HCT116 (cell line): ENCODE measurements at regions not wholly inside any gene's neighbourhood (a gene's known extent, or its start where the extent isn't known, plus 50 kb on each side); places are given as distances from the start of the nearest gene placed in this dataset.

Source experiments
- ATAC-seq: fragments of 200-7000 bp; cut with Tn5 transposase; 2 replicates; pipeline ENCODE4 v1.9.1; 2020; ENCODE audit warnings: mild to moderate bottlenecking, moderate library complexity
- BruUV-seq: library from RNA; stranded (reverse); fragments of 400-500 nt; replicated peaks from 2 replicates; lab custom pipeline; 2021; lab: Mats Ljungman, UMichigan
- CTCF ChIA-PET: fragments of 300-600 bp; sonication (Branson Sonifier 250); formaldehyde crosslinking; loops from one replicate; lab custom pipeline; 2021; ENCODE audit warnings: antibody characterized with exemption; lab: Charles Lee
- POLR2A ChIA-PET: fragments of 300-600, 350-600 bp; sonication (Branson Sonifier 250); formaldehyde crosslinking; loops from one replicate; lab custom pipeline; 2021; ENCODE audit warnings: antibody characterized with exemption; lab: Charles Lee
- RAD21 ChIA-PET, 2 experiments: fragments of 300-600 bp; sonication (Branson Sonifier 250); formaldehyde crosslinking; loops; one replicate each; lab custom pipeline; 2023; ENCODE audit warnings: low total read pairs in 2 of 2; ENCODE audit not compliant: uncharacterized antibody in 2 of 2, unreplicated experiment in 2 of 2, low non-redundant PET in 1 of 2; lab: Charles Lee
- DNase-seq: peaks from one replicate; pipeline ENCODE4 v3.0.0-alpha.2; 2010; ENCODE audit warnings: low read depth, low spot score
- H2AFZ ChIP-seq: fragments of 200-600 bp; shearing (Covaris generic), sonication (generic); 2 replicates; pipeline ENCODE4 v1.6.1; 2017; ENCODE audit warnings: low read depth, mixed run types, mixed read lengths, antibody characterized with exemption, low read length; ENCODE audit not compliant: poor library complexity, severe bottlenecking
- H3K27ac ChIP-seq: 2 replicates; pipeline ENCODE4 v1.5.1; 2012; ENCODE audit warnings: low read depth, low read length
- H3K27me3 ChIP-seq: fragments of 200-600 bp; sonication (generic); 2 replicates; pipeline ENCODE4 v1.6.1; 2016; ENCODE audit warnings: mixed run types, low read length, mixed read lengths; ENCODE audit not compliant: insufficient read depth
- H3K36me3 ChIP-seq, 2 experiments: fragments of 200-500 bp in 1 of 2; fragments of 200-600 bp in 1 of 2; sonication (Bioruptor generic) in 1 of 2; sonication (generic) in 1 of 2; 2 replicates each; pipeline versions ENCODE4 v1.5.1 to v1.6.1; 2014 to 2016; ENCODE audit warnings: low read length in 2 of 2, inconsistent platforms in 1 of 2, mixed read lengths in 1 of 2, mixed run types in 1 of 2; ENCODE audit not compliant: insufficient read depth in 2 of 2, control insufficient read depth in 1 of 2
- H3K4me1 ChIP-seq, 2 experiments: fragments of 200-600 bp in 1 of 2; sonication (generic) in 1 of 2; 2 replicates each; pipeline versions ENCODE4 v1.5.1 to v1.6.1; 2012 to 2017; ENCODE audit warnings: low read length in 2 of 2, inconsistent platforms in 1 of 2, mild to moderate bottlenecking in 1 of 2, mixed read lengths in 1 of 2, mixed run types in 1 of 2, moderate library complexity in 1 of 2; ENCODE audit not compliant: insufficient read depth in 2 of 2, control insufficient read depth in 1 of 2
- H3K4me2 ChIP-seq: fragments of 200-600 bp; sonication (generic); 2 replicates; pipeline ENCODE4 v1.6.1; 2017; ENCODE audit warnings: mixed run types, low read length, mixed read lengths
- H3K4me3 ChIP-seq, 2 experiments: fragments of 200-600 bp in 1 of 2; sonication (generic) in 1 of 2; replicated peaks in 1 of 2; 2 replicates each; pipeline ENCODE4 v1.5.1; 2011 to 2016; ENCODE audit warnings: low read length in 2 of 2, control low read depth in 1 of 2, low read depth in 1 of 2, mild to moderate bottlenecking in 1 of 2, mixed read lengths in 1 of 2, mixed run types in 1 of 2
- H3K79me2 ChIP-seq: fragments of 200-600 bp; sonication (generic); 2 replicates; pipeline ENCODE4 v1.6.1; 2017; ENCODE audit warnings: mild to moderate bottlenecking, mixed run types, low read length, moderate library complexity, mixed read lengths; ENCODE audit not compliant: insufficient read depth
- H3K9ac ChIP-seq: fragments of 200-600 bp; sonication (generic); 2 replicates; pipeline ENCODE4 v1.6.1; 2016; ENCODE audit warnings: low read length, mixed read lengths
- H3K9me2 ChIP-seq: fragments of 200-600 bp; sonication (generic), shearing (Covaris generic); 2 replicates; pipeline ENCODE4 v1.6.1; 2017; ENCODE audit warnings: mixed run types, mild to moderate bottlenecking, moderate library complexity; ENCODE audit not compliant: insufficient read depth
- H3K9me3 ChIP-seq, 2 experiments: fragments of 200-500 bp in 1 of 2; fragments of 200-600 bp in 1 of 2; sonication (Bioruptor generic) in 1 of 2; sonication (generic) in 1 of 2; 2 replicates each; pipeline ENCODE4 v1.6.1; 2014 to 2017; ENCODE audit warnings: low read length in 2 of 2, mixed read lengths in 2 of 2, inconsistent platforms in 1 of 2, low read depth in 1 of 2, mild to moderate bottlenecking in 1 of 2, mixed run types in 1 of 2, moderate library complexity in 1 of 2; ENCODE audit not compliant: control insufficient read depth in 1 of 2, insufficient read depth in 1 of 2
- H4K20me1 ChIP-seq: fragments of 200-600 bp; sonication (generic), shearing (Covaris generic); 2 replicates; pipeline ENCODE4 v1.6.1; 2017; ENCODE audit warnings: mixed run types, mild to moderate bottlenecking, moderate library complexity; ENCODE audit not compliant: insufficient read depth
- CBX3 ChIP-seq: IDR thresholded peaks from 2 replicates; pipeline ENCODE4 v1.6.1; 2012; ENCODE audit warnings: low read depth
- EZH2 ChIP-seq: fragments of 200-600 bp; sonication (generic); IDR thresholded peaks from 2 replicates; pipeline ENCODE4 v1.6.1; 2017; ENCODE audit warnings: antibody characterized with exemption, mixed run types
- EZH2phosphoT487 ChIP-seq: fragments of 200-600 bp; IDR thresholded peaks from 2 replicates; pipeline ENCODE4 v1.6.1; 2018; ENCODE audit warnings: antibody characterized with exemption, borderline replicate concordance
- FOSL1 ChIP-seq: IDR thresholded peaks from 2 replicates; pipeline ENCODE4 v1.6.1; 2012; ENCODE audit warnings: low read depth
- JUND ChIP-seq: IDR thresholded peaks from 2 replicates; pipeline ENCODE4 v1.6.1; 2012
- POLR2A ChIP-seq: IDR thresholded peaks from 2 replicates; pipeline ENCODE4 v1.7.0; 2011; ENCODE audit warnings: borderline replicate concordance; ENCODE audit not compliant: insufficient read depth, insufficient read length; ENCODE audit errors: extremely low read depth
- SP1 ChIP-seq: IDR thresholded peaks from 2 replicates; pipeline ENCODE4 v1.6.1; 2012; ENCODE audit warnings: low read depth
- SRF ChIP-seq: IDR thresholded peaks from 2 replicates; pipeline ENCODE4 v1.6.1; 2012; ENCODE audit warnings: low read depth
- TCF7L2 ChIP-seq: IDR thresholded peaks from 2 replicates; pipeline ENCODE4 v1.7.0; 2011; ENCODE audit warnings: borderline replicate concordance, inconsistent platforms; ENCODE audit not compliant: insufficient read depth, insufficient read length; ENCODE audit errors: extremely low read depth
- YY1 ChIP-seq: IDR thresholded peaks from 2 replicates; pipeline ENCODE4 v1.6.1; 2011; ENCODE audit warnings: low read length, low read depth, moderate library complexity, mild to moderate bottlenecking; ENCODE audit not compliant: insufficient replicate concordance; ENCODE audit errors: extremely low read depth
- ZFX ChIP-seq: fragments of 450-650 bp; IDR thresholded peaks from 2 replicates; pipeline ENCODE4 v1.6.1; 2017
- intact Hi-C: fragments of 100-400 bp; cut with micrococcal nuclease; formaldehyde crosslinking; loops from 2 replicates; pipeline ENCODE4 v1.10.0; 2022

DNA sequence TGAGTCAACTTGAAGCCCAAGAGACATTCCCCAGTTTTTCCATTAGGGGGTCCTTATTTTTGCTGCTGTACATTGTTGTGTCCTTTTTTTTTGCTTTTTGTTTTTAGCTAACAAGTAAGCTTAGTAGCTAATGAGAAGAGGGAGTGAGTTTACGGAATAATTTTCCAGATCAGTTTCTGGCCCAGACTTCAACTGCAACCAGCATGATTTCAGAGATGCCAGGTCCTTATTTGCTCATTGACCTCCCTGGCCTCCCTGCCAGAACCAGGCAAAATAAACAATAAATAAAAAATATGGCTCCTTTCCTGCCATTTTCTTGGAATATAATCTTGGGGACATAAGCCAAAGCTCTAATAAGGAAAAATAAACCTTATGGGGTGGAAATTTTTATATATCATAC lies 185.9 kb downstream of the FAT3 start:
- no peak overlapping the region for H3K4me2 ChIP-seq
- H3K9ac ChIP-seq, result no peak overlapping the region
- BruUV-seq, result no TSS peak
- TF ChIP-seq JUND (no peak), EZH2 (no peak), TCF7L2 (no peak), FOSL1 (no peak)
- intact Hi-C loops, result no loop called here
- H3K4me1 ChIP-seq, result no peaks in the 10 kb centered on the region
- H3K9me2 ChIP-seq, result no peaks in the 10 kb centered on the region
- H3K36me3 ChIP-seq, result no peaks in the 10 kb centered on the region
- no peaks in the 10 kb centered on the region for H3K27me3 ChIP-seq
- H3K4me3 ChIP-seq, result no peak overlapping the region
- ChIA-PET CTCF (no interaction called here), POLR2A (no interaction called here), RAD21 (no interaction called here)
- H2AFZ ChIP-seq, result no peak overlapping the region
- no peaks in the 10 kb centered on the region for H4K20me1 ChIP-seq
- DNase-seq (no peak), ATAC-seq (no peak)
- no peak overlapping the region for H3K27ac ChIP-seq
- no peaks in the 10 kb centered on the region for H3K79me2 ChIP-seq
- peaks cover 0 to 19% of the 10 kb centered on the region in 2 experiments; a peak in 2 of 4 replicates for H3K9me3 ChIP-seq

GRCh38 chr11:92411431-92411830 lies 186.8 kb downstream of the FAT3 start:
- H3K4me3 ChIP-seq, result no peak overlapping the region
- no peak overlapping the region for H2AFZ ChIP-seq
- ChIA-PET CTCF (no interaction called here), RAD21 (no interaction called here), POLR2A (no interaction called here)
- no TSS peak for BruUV-seq
- no peak overlapping the region for H3K9ac ChIP-seq
- intact Hi-C loops, result no loop called here
- no peaks in the 10 kb centered on the region for H3K27me3 ChIP-seq
- no peaks in the 10 kb centered on the region for H3K36me3 ChIP-seq
- H4K20me1 ChIP-seq, result no peaks in the 10 kb centered on the region
- H3K9me2 ChIP-seq, result no peaks in the 10 kb centered on the region
- no peak overlapping the region for H3K4me2 ChIP-seq
- TF ChIP-seq FOSL1, result no peak
- TF ChIP-seq SP1, result no peak
- TF ChIP-seq SRF, result no peak
- no peak for TF ChIP-seq YY1
- no peak for TF ChIP-seq POLR2A
- TF ChIP-seq EZH2phosphoT487, result no peak
- no peak for TF ChIP-seq CBX3
- no peak for TF ChIP-seq ZFX
- TF ChIP-seq, all 23 proteins: peak for 0
- ATAC-seq (no peak), DNase-seq (no peak)
- H3K9me3 ChIP-seq, result peaks cover 0 to 19% of the 10 kb centered on the region in 2 experiments; a peak in 2 of 4 replicates
- H3K4me1 ChIP-seq, result no peaks in the 10 kb centered on the region
- no peaks in the 10 kb centered on the region for H3K79me2 ChIP-seq
- no peak overlapping the region for H3K27ac ChIP-seq
